ENCODE measurements at regions not wholly inside any gene's neighbourhood (a gene's known extent, or its start where the extent isn't known, plus 50 kb on each side); places are given as distances from the start of the nearest gene placed in this dataset.

DNA sequence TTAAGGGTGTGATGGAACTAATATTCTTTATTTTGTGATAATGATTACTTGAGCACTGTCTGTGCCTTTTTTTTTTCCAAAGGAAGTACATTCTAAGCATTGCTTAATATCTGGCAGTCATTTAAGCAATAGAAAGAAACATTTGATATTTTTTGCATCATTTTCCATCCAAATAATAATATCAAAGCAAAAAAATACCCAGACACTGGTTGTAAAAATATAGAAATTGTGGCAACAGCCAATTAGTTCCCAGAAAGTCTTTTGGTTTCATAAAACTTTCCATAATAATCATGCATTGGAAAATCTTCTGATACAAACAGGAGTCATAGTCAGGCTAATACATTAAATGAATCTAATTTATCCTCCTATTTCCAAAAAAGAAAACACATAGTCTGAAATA is 629.3 kb upstream of the ADAMTS5 start:
- TF ChIP-seq POLR2AphosphoS5 (IDR thresholded peaks at IDR 0.05) (no peak), POLR2A (IDR thresholded peaks at IDR 0.05) (no peak), EP300 (IDR thresholded peaks at IDR 0.05) (no peak)
- TF ChIP-seq, protein P1, sequence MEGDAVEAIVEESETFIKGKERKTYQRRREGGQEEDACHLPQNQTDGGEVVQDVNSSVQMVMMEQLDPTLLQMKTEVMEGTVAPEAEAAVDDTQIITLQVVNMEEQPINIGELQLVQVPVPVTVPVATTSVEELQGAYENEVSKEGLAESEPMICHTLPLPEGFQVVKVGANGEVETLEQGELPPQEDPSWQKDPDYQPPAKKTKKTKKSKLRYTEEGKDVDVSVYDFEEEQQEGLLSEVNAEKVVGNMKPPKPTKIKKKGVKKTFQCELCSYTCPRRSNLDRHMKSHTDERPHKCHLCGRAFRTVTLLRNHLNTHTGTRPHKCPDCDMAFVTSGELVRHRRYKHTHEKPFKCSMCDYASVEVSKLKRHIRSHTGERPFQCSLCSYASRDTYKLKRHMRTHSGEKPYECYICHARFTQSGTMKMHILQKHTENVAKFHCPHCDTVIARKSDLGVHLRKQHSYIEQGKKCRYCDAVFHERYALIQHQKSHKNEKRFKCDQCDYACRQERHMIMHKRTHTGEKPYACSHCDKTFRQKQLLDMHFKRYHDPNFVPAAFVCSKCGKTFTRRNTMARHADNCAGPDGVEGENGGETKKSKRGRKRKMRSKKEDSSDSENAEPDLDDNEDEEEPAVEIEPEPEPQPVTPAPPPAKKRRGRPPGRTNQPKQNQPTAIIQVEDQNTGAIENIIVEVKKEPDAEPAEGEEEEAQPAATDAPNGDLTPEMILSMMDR (IDR thresholded peaks at IDR 0.05): no peak
- DNase-seq: no peak
- intact Hi-C loops (cut with DNase I; ENCODE audit: low total_unique reads): no loop called here

DNA sequence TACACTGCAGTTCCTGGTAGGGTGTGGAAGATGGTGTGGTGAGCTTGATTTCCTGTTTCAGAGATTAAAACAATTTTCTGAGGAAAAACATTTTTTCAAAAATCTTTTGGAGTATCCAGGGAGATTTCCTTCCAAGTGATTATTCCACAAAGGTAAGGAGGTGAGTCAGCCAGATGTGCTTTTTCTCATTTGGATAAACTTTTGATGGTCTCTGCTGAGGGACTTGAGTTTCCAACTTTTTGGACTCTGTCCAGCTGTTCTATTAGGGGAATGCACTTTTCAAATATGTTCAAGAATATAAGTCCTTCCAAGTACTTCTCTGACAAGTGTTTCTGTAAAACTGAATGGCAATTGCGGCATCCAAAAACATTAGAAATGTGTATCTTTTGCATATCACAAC is 628.8 kb upstream of the ADAMTS5 start:
- Histone ChIP-seq H3K36me3 (no peaks in the 10 kb centered on the region), H3K9me3 (no peaks in the 10 kb centered on the region), H3K27me3 (no peaks in the 10 kb centered on the region), H3K4me1 (no peaks in the 10 kb centered on the region), H3K4me3 (no peak overlapping the region), H3K27ac (no peak overlapping the region)
- DNase-seq: peak in 1 of 2 donors; percentile 26
- intact Hi-C loops (cut with DNase I; ENCODE audit: low total_unique reads): no loop called here
- TF ChIP-seq POLR2A (IDR thresholded peaks at IDR 0.05) (no peak), EP300 (IDR thresholded peaks at IDR 0.05) (no peak), POLR2AphosphoS5 (IDR thresholded peaks at IDR 0.05) (no peak)
- TF ChIP-seq, protein P1 (IDR thresholded peaks at IDR 0.05): no peak
- 80 to 96% (median 86%) methylated on average over 1 of the region's 1 CpG for WGBS, 5 donors

More for the DNA sequence above, 629.3 kb upstream of the ADAMTS5 start:
- Histone ChIP-seq H3K36me3 (no peaks in the 10 kb centered on the region), H3K4me3 (no peak overlapping the region), H3K27ac (no peak overlapping the region), H3K27me3 (no peaks in the 10 kb centered on the region), H3K9me3 (no peaks in the 10 kb centered on the region), H3K4me1 (no peaks in the 10 kb centered on the region)

DNA sequence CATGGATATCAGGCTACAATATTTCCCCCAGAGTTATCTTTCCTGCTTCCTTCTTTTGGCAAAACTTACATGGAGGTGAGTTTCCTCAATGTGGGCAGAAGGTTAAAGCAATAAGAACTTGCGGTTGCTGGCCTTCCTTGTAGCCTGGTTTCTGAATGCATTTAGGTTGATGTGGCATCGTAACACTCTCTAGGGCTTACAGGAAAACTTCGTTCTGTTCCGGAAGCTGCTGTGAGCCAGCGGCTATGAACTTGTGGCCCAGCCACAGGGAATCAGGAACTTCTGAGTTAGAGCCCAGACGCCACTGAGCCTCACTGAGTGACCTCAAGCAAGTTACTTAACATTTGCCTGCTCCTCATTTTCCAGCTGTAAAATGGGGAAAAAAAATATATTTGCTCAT is 623.4 kb upstream of the ADAMTS5 start:
- H3K36me3 ChIP-seq: no peaks in the 10 kb centered on the region

GRCh38 chr21:27589781-27590180 is 622.9 kb upstream of the ADAMTS5 start:
- 74 to 86% (median 80%) methylated on average over 3 of the region's 3 CpGs for WGBS, 5 donors
- Histone ChIP-seq H3K27me3 (no peaks in the 10 kb centered on the region), H3K4me3 (no peak overlapping the region), H3K27ac (no peak overlapping the region), H3K4me1 (no peaks in the 10 kb centered on the region), H3K36me3 (no peaks in the 10 kb centered on the region), H3K9me3 (no peaks in the 10 kb centered on the region)
- intact Hi-C loops (cut with DNase I; ENCODE audit: low total_unique reads): no loop called here
- no peak for DNase-seq
- TF ChIP-seq EP300 (IDR thresholded peaks at IDR 0.05) (no peak), POLR2AphosphoS5 (IDR thresholded peaks at IDR 0.05) (no peak), POLR2A (IDR thresholded peaks at IDR 0.05) (no peak)
- TF ChIP-seq, protein P1 (IDR thresholded peaks at IDR 0.05): no peak

More for the DNA sequence above, 623.4 kb upstream of the ADAMTS5 start:
- Histone ChIP-seq H3K4me3 (no peak overlapping the region), H3K4me1 (no peaks in the 10 kb centered on the region), H3K27ac (no peak overlapping the region), H3K9me3 (no peaks in the 10 kb centered on the region), H3K27me3 (no peaks in the 10 kb centered on the region)
- TF ChIP-seq EP300 (IDR thresholded peaks at IDR 0.05): no peak
- TF ChIP-seq POLR2A (IDR thresholded peaks at IDR 0.05): no peak
- TF ChIP-seq, protein P1 (IDR thresholded peaks at IDR 0.05): no peak
- no peak for TF ChIP-seq POLR2AphosphoS5 (IDR thresholded peaks at IDR 0.05)
- intact Hi-C loops (cut with DNase I; ENCODE audit: low total_unique reads): no loop called here
- 79 to 89% (median 82%) methylated on average over 6 of the region's 6 CpGs for WGBS, 5 donors
- no peak for DNase-seq
